GM18508 (cell line): ENCODE measurements at regions not wholly inside any gene's neighbourhood (a gene's known extent, or its start where the extent isn't known, plus 50 kb on each side); places are given as distances from the start of the nearest gene placed in this dataset.

ENCODE experiments used
- ATAC-seq: cut with Tn5 transposase; IDR thresholded peaks from one replicate; pipeline ENCODE4 v1.9.1; 2021; ENCODE audit warnings: moderate number of reproducible peaks; ENCODE audit not compliant: insufficient read depth, unreplicated experiment

- ATAC-seq = no peak
Measured at GRCh38 chr9:88730780-88731179, 195.8 kb downstream of the NXNL2 start.

- ATAC-seq = no peak
Measured at GRCh38 chr9:88732128-88732527, 197.2 kb downstream of the NXNL2 start.

DNA sequence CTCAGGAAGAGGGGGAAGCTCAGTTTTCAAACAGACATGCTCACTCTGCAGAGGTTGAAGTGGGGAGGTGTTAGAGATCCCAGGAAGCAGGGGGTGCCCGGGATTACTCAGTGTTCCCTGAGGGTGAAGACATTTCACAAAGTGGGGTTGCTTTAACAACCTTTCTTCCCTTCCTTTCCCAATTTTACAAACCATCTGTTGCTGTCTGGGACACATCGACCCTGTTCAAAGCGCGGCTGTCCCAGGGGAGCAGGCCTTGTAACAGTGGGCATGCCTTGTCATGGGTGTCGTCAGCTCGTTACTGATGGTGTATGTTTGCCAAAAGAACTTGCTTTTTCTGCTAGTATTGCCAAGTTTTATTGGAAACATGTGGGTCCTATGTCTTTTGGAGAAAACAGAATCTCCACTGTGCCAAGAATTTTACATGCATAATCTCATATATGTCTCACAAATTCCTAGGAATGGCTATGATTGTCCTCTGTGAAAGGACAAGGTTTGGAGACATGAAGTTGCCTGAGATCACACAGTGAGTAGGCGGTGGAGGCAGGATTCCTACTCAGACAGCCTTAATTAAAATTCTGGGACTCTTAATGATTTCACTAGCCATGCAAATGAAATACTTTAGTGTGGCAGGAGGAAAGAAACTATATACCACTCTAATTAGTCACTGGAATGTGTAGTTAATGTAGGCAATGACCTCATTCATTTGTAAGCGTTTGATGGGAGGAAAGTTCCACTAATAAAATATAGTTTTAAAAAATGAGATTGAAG is 198.9 kb downstream of the NXNL2 start:
- ATAC-seq = no peak

DNA sequence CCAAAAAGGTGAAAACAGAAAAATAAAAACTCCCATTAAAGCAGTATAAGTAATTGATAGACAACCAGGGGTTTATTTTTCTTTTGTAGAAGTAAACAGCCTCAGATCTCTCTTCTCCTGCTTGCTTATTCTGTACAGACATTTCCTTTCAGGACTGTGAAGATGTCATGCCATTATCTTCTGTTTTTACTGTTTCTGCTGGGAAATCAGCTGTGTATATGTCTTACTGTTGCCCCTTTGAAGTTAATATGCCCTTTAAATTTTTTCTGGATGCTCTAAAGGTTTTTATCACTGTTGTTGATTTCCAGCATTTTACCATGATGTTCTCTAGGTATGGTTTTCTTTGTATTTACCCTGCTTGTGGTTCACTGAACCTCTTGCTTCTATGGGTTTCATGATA is 199.5 kb downstream of the NXNL2 start:
- ATAC-seq = no peak

DNA sequence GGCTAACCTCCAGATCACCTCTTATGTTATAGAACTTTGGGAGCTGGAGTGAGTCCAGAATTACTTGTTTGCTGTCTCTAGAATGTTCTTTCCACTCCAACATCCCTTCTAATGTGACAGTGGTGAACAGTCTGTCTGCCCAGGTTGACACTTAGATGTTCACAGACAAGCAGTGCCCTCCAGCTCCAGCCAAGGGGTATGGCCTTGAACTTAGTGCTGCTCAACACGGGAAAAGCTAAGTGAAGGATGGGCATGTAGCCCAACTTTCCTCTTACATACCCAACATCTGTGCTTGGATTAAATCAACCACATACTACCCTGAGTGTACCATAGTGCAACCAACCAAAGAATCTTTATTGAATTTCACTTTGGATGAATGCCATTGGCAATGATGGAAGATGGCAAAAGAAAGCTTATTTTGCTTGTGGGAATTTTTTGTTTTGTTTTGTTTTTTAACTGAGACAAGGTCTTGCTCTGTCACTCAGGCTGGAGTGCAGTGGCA is 201.2 kb downstream of the NXNL2 start:
- ATAC-seq = no peak

GRCh38 chr9:88737031-88737430 is 202.1 kb downstream of the NXNL2 start:
- ATAC-seq = no peak

GRCh38 chr9:88737876-88738275 is 202.9 kb downstream of the NXNL2 start:
- ATAC-seq = no peak

- ATAC-seq = no peak
Measured at GRCh38 chr9:88738709-88739108, 203.7 kb downstream of the NXNL2 start.

DNA sequence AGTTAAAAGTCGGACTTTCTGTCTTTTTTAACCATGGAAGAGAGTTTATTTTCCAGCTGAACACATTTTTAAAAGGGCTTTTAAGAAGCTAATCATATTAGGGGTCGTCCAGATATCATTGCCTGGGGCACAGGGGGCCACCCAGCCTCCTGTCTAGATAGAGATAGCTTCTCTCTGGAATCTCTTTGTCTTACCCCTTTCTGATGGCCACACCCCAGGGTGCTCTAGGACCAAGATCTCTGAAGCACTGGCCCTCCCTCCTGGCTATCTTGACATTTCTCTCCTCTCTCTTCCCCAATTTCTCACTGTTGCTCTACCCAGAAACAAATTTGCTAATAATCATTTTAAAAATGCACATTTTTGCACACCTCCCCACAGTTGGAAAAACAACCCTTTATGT is 204.4 kb downstream of the NXNL2 start:
- no peak for ATAC-seq

- ATAC-seq = no peak
Measured at GRCh38 chr9:88740844-88741243, 205.9 kb downstream of the NXNL2 start.

DNA sequence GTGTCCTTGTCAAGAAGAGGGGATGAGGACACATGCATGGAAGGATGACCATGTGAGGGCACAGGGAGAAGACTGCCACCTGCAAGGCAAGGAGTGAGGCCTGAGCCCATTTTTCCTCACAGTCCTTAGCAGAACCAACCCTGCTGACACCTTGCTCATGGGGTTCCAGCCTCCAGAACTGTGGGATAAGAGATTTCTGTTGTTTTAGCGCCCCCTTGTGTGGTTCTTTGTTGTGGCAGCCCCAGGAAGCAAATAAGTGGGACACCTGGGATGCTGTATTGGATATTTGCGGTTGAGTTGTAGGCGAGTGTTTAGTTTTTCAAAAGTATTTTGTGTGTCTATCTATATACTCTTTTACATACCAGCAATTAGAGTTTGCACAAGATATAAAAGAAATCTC is 206.4 kb downstream of the NXNL2 start:
- no peak for ATAC-seq

- ATAC-seq = no peak
Measured at GRCh38 chr9:88742483-88742882, 207.5 kb downstream of the NXNL2 start.

DNA sequence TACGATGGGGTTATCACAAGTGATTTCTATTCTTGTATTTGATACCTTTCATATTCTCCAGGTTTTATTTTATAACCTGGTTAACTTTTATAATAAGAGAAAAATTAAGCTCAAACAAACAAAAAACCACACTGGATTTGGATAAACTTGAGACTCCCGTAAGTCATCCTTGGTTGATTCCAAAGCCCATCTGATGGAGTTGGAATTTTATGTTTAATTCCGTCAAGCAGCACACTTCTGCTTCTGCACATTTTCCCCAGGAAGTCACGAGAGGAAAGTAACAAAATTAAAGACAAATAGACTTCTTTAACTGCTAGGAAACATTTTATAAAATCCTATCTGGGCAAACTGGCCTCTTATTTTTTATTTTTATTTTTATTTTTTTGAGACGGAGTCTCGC is 207.9 kb downstream of the NXNL2 start:
- no peak for ATAC-seq

GRCh38 chr9:88745276-88746001 is 210.5 kb downstream of the NXNL2 start:
- ATAC-seq = no peak

DNA sequence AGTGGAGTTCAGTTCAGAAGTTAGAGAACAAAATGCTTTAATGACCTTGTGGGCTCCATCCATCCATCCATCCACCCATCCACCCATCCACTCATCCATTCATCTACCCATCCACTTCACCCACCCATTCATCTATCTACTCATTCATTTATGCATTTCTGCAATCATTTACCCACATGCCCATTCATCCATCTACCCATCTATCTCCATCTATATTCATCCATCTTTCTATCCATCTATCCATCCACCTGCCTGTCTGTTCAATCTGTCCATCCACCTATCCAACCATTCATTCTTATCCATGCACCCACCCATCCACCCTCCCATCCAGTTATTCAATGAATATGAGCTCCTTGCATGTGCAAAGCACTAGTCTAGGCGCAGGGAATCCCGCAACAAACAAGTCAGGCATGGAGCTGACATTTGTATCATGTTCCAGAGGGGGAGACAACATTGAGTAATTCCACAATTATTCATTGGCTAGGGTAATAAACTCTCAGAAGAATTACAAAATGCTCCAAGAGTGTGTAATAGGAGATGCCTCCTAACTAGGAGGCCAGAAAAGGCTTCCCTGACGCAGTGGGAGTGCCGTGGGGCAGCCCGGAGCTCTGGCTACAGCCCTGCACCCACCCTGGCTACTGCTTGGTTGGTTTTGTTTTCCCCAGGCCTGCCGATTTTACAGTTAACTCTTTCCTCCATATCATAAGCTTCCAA is 211.2 kb downstream of the NXNL2 start:
- no peak for ATAC-seq

DNA sequence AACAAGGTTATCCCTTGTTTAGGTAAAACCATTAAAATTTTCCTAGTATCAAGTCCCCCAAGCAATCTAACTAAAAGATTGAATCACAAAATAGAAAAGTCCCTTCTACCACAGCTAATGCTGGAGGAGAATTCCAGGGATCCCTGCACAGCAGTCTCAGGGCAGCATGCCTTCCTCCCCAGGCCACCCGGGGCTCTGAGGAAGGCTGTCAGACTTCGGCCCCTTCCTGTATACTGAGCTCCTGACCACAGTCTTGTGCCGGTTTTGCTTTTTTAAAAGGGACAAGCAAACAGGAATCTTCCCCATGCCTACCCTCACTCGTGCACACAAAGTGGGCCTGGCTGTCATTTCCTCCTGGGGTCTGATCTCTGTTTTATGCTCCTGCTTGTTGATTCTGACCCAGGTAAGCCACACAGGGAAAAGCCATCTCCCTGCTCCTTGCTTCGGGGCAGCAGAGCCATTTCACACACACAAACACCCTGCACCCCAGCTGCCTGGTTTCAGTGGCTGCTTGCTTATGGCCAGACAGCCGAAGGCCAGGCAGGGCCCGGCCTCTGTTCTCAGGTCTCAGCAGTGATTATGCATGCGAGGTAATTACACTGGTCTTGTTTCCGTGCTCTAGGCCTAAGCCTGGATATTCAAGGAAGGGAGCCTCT is 211.9 kb downstream of the NXNL2 start:
- no peak for ATAC-seq

DNA sequence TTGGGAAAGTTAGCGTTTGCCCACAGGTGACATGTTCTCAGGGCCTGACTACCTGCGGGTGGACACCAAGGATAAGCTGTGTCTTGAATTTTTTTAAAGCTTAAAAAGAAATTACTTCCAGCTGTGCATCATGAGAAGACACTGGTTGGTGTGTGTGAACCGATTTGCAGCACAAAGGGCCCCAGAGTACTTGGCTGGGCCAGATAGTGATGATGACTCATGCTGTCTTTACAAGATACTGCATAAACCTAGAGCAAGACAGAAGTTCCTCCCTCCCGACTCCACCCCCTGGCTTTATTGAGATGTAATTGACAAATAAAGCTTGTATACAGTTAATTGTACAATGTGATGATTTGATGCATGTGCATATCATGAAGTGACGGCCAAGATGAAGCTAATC is 212.8 kb downstream of the NXNL2 start:
- no peak for ATAC-seq

- no peak for ATAC-seq
Measured at GRCh38 chr9:88748566-88749261, 213.7 kb downstream of the NXNL2 start.

DNA sequence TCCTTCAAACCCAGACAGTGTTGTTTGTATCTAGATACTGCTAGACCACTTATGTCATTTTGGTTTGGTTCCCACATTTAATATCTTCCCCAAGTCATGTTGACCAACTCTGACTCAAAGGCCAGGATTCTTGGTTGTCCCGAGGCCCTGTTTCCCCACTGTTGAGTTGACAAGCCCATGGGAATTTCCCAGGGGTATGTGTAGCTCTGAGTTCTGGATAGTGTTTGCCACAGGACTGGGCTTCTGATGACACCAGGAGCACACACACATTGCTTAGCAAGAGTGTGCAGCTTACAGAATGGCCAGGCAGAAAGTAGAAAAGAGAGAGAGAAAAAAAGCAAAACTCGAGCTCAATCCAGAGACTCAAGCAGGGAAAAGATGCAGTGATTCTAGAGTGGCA is 214.4 kb downstream of the NXNL2 start:
- ATAC-seq = no peak

DNA sequence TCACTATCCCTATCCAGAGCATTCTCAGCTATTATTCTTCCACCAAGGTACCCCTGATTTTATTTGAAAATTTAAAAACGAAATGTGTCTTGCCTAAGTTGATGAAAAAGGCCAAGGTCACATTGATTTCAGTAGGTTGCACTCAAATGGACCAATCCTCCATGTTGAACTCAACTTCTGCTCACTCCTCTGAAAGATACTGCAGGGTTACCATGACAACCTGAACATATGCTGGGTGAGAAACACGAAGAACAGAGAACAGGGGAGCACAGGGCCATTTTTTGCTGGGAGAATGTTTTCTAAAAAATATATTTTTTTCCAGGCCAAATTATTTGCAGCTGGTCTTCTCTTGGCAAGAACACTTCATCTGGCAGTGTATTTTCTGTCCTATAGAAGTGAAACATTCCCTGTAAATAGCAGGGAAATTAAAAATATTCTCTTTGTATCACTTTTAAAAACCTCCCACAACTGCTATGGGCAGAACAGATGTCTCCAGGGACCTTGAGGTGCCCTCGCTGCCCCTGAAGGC is 215.9 kb downstream of the NXNL2 start:
- no peak for ATAC-seq
